GM12892 (cell line): ENCODE measurements at regions not wholly inside any gene's neighbourhood (a gene's known extent, or its start where the extent isn't known, plus 50 kb on each side); places are given as distances from the start of the nearest gene placed in this dataset.

Experiments used
- POLR2A ChIP-seq: IDR thresholded peaks from 2 replicates; pipeline ENCODE4 v1.6.1; 2011; ENCODE audit warnings: low read depth, low read length, control low read depth
- POLR2AphosphoS5 ChIP-seq: IDR thresholded peaks from 2 replicates; pipeline ENCODE4 v1.6.1; 2011; ENCODE audit warnings: low read depth, low read length, control low read depth

DNA sequence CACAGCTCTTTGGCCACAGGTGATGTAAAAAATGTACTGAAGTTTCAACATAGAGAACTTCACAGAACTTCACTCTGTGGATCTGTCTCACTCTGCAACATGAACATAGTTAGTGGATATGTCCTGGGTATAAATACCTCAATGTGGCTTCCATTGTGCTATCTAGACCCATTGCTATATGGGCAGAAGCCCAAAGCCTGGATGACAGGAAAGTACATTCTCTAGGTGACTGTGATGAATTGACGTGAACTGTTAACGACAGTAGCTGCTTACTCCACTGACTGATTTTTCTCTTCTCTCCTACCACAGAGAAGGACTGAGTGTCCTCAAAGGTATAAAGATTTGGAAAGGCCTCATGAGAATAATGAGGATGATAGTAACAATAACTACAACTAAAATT is 270.1 kb upstream of the FTMT start:
- TF ChIP-seq POLR2AphosphoS5 (no peak), POLR2A (no peak)
